ENCODE measurements at regions not wholly inside any gene's neighbourhood (a gene's known extent, or its start where the extent isn't known, plus 50 kb on each side); places are given as distances from the start of the nearest gene placed in this dataset.

GRCh38 chr9:104388071-104388470 is 116.0 kb upstream of the OR13F1 start:
- TF ChIP-seq CTCF (IDR thresholded peaks at IDR 0.05; ENCODE audit: low read length) (no peak), EZH2 (IDR thresholded peaks at IDR 0.05; ENCODE audit: borderline replicate concordance, low read length) (no peak)
